Dendritic cell treated with granulocyte-macrophage colony-stimulating factor and Interleukin-4, amounts not matched to agents 40 ng/mL and 50 ng/mL, for 4 days (primary cell): ENCODE measurements at regions not wholly inside any gene's neighbourhood (a gene's known extent, or its start where the extent isn't known, plus 50 kb on each side); places are given as distances from the start of the nearest gene placed in this dataset.

ENCODE experiments used
- H3K27ac Mint-ChIP-seq: one replicate; pipeline ENCODE4 v1.8.0; 2022; ENCODE audit warnings: mild to moderate bottlenecking, mixed read lengths
- H3K27me3 Mint-ChIP-seq: one replicate; pipeline ENCODE4 v1.8.0; 2022; ENCODE audit warnings: mild to moderate bottlenecking, mixed read lengths
- H3K36me3 Mint-ChIP-seq: one replicate; pipeline ENCODE4 v1.8.0; 2022; ENCODE audit warnings: low read depth, mixed read lengths
- H3K4me1 Mint-ChIP-seq: one replicate; pipeline ENCODE4 v1.8.0; 2022; ENCODE audit warnings: low read depth, mixed read lengths
- H3K4me3 Mint-ChIP-seq: one replicate; pipeline ENCODE4 v1.8.0; 2022; ENCODE audit warnings: mild to moderate bottlenecking, moderate library complexity, mixed read lengths
- H3K9me3 Mint-ChIP-seq: one replicate; pipeline ENCODE4 v1.8.0; 2022; ENCODE audit warnings: mixed read lengths
- intact Hi-C: fragments of 100-400 bp; cut with micrococcal nuclease; formaldehyde crosslinking; loops from one replicate; pipeline ENCODE4 v1.15.0; 2022

- H3K27ac Mint-ChIP-seq = no peak overlapping the region
- no peaks in the 10 kb centered on the region for H3K27me3 Mint-ChIP-seq
- no peak overlapping the region for H3K4me3 Mint-ChIP-seq
- no peaks in the 10 kb centered on the region for H3K36me3 Mint-ChIP-seq
- no peaks in the 10 kb centered on the region for H3K4me1 Mint-ChIP-seq
- intact Hi-C loops = no loop called here
- H3K9me3 Mint-ChIP-seq = no peaks in the 10 kb centered on the region
Observed at GRCh38 chr19:30117636-30118145, 175.7 kb downstream of the URI1 start.

- Mint-ChIP-seq H3K27me3 (no peaks in the 10 kb centered on the region), H3K36me3 (no peaks in the 10 kb centered on the region), H3K27ac (no peak overlapping the region), H3K9me3 (no peaks in the 10 kb centered on the region), H3K4me3 (no peak overlapping the region), H3K4me1 (no peaks in the 10 kb centered on the region)
- intact Hi-C loops = no loop called here
Observed at GRCh38 chr19:30118221-30118620, 176.2 kb downstream of the URI1 start.

GRCh38 chr19:30118760-30119159 is 176.7 kb downstream of the URI1 start:
- Mint-ChIP-seq H3K4me1 (no peaks in the 10 kb centered on the region), H3K27ac (no peak overlapping the region), H3K27me3 (no peaks in the 10 kb centered on the region), H3K36me3 (no peaks in the 10 kb centered on the region), H3K9me3 (no peaks in the 10 kb centered on the region), H3K4me3 (no peak overlapping the region)
- intact Hi-C loops = no loop called here

GRCh38 chr19:30119180-30119908 is 177.3 kb downstream of the URI1 start:
- no peaks in the 10 kb centered on the region for H3K36me3 Mint-ChIP-seq
- no peak overlapping the region for H3K27ac Mint-ChIP-seq
- intact Hi-C loops = no loop called here
- no peaks in the 10 kb centered on the region for H3K9me3 Mint-ChIP-seq
- no peak overlapping the region for H3K4me3 Mint-ChIP-seq
- H3K4me1 Mint-ChIP-seq = no peaks in the 10 kb centered on the region
- no peaks in the 10 kb centered on the region for H3K27me3 Mint-ChIP-seq

GRCh38 chr19:30120860-30121484 is 178.9 kb downstream of the URI1 start:
- H3K36me3 Mint-ChIP-seq = no peaks in the 10 kb centered on the region
- no peak overlapping the region for H3K4me3 Mint-ChIP-seq

GRCh38 chr19:30122431-30122830 is 180.4 kb downstream of the URI1 start:
- Mint-ChIP-seq H3K36me3 (no peaks in the 10 kb centered on the region), H3K27me3 (no peaks in the 10 kb centered on the region), H3K27ac (no peak overlapping the region), H3K4me1 (no peaks in the 10 kb centered on the region), H3K4me3 (no peak overlapping the region), H3K9me3 (no peaks in the 10 kb centered on the region)
- intact Hi-C loops = no loop called here

More at GRCh38 chr19:30120860-30121484, 178.9 kb downstream of the URI1 start:
- no peak overlapping the region for H3K27ac Mint-ChIP-seq
- no peaks in the 10 kb centered on the region for H3K4me1 Mint-ChIP-seq
- H3K27me3 Mint-ChIP-seq = no peaks in the 10 kb centered on the region
- no peaks in the 10 kb centered on the region for H3K9me3 Mint-ChIP-seq
- intact Hi-C loops = no loop called here

- intact Hi-C loops = no loop called here
- Mint-ChIP-seq H3K4me3 (no peak overlapping the region), H3K27me3 (no peaks in the 10 kb centered on the region)
Observed at GRCh38 chr19:30123119-30123518, 181.1 kb downstream of the URI1 start.

GRCh38 chr19:30123611-30124010 is 181.6 kb downstream of the URI1 start:
- no peaks in the 10 kb centered on the region for H3K9me3 Mint-ChIP-seq
- H3K27ac Mint-ChIP-seq = no peak overlapping the region
- no peak overlapping the region for H3K4me3 Mint-ChIP-seq
- intact Hi-C loops = no loop called here
- H3K4me1 Mint-ChIP-seq = no peaks in the 10 kb centered on the region
- H3K27me3 Mint-ChIP-seq = no peaks in the 10 kb centered on the region
- no peaks in the 10 kb centered on the region for H3K36me3 Mint-ChIP-seq

More at GRCh38 chr19:30123119-30123518, 181.1 kb downstream of the URI1 start:
- no peaks in the 10 kb centered on the region for H3K36me3 Mint-ChIP-seq
- H3K4me1 Mint-ChIP-seq = no peaks in the 10 kb centered on the region
- H3K9me3 Mint-ChIP-seq = no peaks in the 10 kb centered on the region
- H3K27ac Mint-ChIP-seq = no peak overlapping the region

- intact Hi-C loops = no loop called here
- Mint-ChIP-seq H3K36me3 (no peaks in the 10 kb centered on the region), H3K4me3 (no peak overlapping the region), H3K27me3 (no peaks in the 10 kb centered on the region), H3K27ac (no peak overlapping the region), H3K4me1 (no peaks in the 10 kb centered on the region), H3K9me3 (no peaks in the 10 kb centered on the region)
Observed at GRCh38 chr19:30128211-30128610, 186.2 kb downstream of the URI1 start.

GRCh38 chr19:30130356-30131122 is 188.5 kb downstream of the URI1 start:
- H3K9me3 Mint-ChIP-seq = no peaks in the 10 kb centered on the region
- no peaks in the 10 kb centered on the region for H3K36me3 Mint-ChIP-seq
- intact Hi-C loops = no loop called here
- no peak overlapping the region for H3K27ac Mint-ChIP-seq
- H3K4me3 Mint-ChIP-seq = no peak overlapping the region
- no peaks in the 10 kb centered on the region for H3K4me1 Mint-ChIP-seq
- no peaks in the 10 kb centered on the region for H3K27me3 Mint-ChIP-seq

- no peak overlapping the region for H3K4me3 Mint-ChIP-seq
- H3K27ac Mint-ChIP-seq = no peak overlapping the region
- intact Hi-C loops = no loop called here
- no peaks in the 10 kb centered on the region for H3K9me3 Mint-ChIP-seq
- no peaks in the 10 kb centered on the region for H3K36me3 Mint-ChIP-seq
- H3K4me1 Mint-ChIP-seq = no peaks in the 10 kb centered on the region
- no peaks in the 10 kb centered on the region for H3K27me3 Mint-ChIP-seq
Observed at GRCh38 chr19:30131246-30131645, 189.2 kb downstream of the URI1 start.

- Mint-ChIP-seq H3K4me1 (no peaks in the 10 kb centered on the region), H3K4me3 (no peak overlapping the region)
Observed at GRCh38 chr19:30131722-30132291, 189.8 kb downstream of the URI1 start.

GRCh38 chr19:30132343-30133075 is 190.5 kb downstream of the URI1 start:
- Mint-ChIP-seq H3K9me3 (no peaks in the 10 kb centered on the region), H3K27me3 (no peaks in the 10 kb centered on the region), H3K4me3 (no peak overlapping the region), H3K36me3 (no peaks in the 10 kb centered on the region), H3K4me1 (no peaks in the 10 kb centered on the region), H3K27ac (no peak overlapping the region)
- intact Hi-C loops = no loop called here

More at GRCh38 chr19:30131722-30132291, 189.8 kb downstream of the URI1 start:
- Mint-ChIP-seq H3K9me3 (no peaks in the 10 kb centered on the region), H3K36me3 (no peaks in the 10 kb centered on the region), H3K27me3 (no peaks in the 10 kb centered on the region), H3K27ac (no peak overlapping the region)
- intact Hi-C loops = no loop called here
